Fibroblast of pulmonary artery (primary cell): ENCODE measurements at regions not wholly inside any gene's neighbourhood (a gene's known extent, or its start where the extent isn't known, plus 50 kb on each side); places are given as distances from the start of the nearest gene placed in this dataset.

Experiments used
- DNase-seq: peaks from one replicate; pipeline ENCODE4 v3.0.0-alpha.2; 2010; ENCODE audit warnings: low read depth
- H3K4me3 ChIP-seq: replicated peaks from 2 replicates; pipeline ENCODE4 v1.5.1; 2011; ENCODE audit warnings: low read depth, mild to moderate bottlenecking, control low read depth, low read length, moderate library complexity
- TF ChIP-seq, protein P1 (sequence below): IDR thresholded peaks from 2 replicates; pipeline ENCODE4 v1.5.1; 2011; ENCODE audit warnings: mild to moderate bottlenecking, control low read depth, low read length, inconsistent platforms; ENCODE audit errors: missing control alignments

DNA sequence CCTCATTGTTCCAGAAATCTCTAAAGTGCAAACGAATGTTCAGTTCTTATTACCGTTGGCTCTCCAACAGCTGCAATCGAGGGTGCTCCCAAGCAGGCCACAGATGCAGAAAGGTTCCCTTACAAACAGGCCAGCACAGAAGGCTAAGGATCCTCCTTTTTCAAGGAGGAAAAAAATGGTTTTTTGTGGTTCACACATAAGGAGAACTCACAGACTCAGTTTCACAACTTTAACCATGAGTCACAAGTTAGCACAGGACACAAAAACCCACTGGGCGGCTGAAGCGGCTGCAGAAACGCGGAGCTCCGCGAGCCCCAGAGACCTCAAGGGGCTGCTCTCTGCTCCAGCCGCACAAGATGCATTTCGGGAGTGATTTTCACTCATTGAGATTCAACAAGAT lies 98.2 kb upstream of the PRR5 start:
- no peak overlapping the region for H3K4me3 ChIP-seq
- no peak for DNase-seq
- TF ChIP-seq, protein P1, sequence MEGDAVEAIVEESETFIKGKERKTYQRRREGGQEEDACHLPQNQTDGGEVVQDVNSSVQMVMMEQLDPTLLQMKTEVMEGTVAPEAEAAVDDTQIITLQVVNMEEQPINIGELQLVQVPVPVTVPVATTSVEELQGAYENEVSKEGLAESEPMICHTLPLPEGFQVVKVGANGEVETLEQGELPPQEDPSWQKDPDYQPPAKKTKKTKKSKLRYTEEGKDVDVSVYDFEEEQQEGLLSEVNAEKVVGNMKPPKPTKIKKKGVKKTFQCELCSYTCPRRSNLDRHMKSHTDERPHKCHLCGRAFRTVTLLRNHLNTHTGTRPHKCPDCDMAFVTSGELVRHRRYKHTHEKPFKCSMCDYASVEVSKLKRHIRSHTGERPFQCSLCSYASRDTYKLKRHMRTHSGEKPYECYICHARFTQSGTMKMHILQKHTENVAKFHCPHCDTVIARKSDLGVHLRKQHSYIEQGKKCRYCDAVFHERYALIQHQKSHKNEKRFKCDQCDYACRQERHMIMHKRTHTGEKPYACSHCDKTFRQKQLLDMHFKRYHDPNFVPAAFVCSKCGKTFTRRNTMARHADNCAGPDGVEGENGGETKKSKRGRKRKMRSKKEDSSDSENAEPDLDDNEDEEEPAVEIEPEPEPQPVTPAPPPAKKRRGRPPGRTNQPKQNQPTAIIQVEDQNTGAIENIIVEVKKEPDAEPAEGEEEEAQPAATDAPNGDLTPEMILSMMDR = no peak

DNA sequence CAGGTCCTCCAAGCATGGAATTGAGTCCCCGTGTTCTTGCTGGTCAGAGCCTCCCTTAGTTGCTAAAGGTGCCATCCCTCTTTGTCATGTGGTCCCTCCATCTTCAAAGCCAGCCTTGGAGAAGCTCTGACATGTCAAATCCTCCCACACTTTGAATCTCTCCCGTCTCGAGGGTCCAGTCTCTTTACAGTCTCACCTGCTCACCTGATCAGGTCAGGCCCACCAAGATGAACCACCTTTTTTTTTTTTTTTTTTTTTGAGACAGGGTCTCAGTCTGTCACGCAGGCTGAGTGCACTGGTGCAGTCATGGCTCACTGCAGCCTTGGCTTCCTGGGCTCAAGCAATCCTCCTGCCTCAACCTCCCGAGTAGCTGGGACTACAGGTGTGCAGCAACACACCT lies 100.3 kb upstream of the PRR5 start:
- TF ChIP-seq, protein P1 = no peak
- no peak for DNase-seq
- no peak overlapping the region for H3K4me3 ChIP-seq

DNA sequence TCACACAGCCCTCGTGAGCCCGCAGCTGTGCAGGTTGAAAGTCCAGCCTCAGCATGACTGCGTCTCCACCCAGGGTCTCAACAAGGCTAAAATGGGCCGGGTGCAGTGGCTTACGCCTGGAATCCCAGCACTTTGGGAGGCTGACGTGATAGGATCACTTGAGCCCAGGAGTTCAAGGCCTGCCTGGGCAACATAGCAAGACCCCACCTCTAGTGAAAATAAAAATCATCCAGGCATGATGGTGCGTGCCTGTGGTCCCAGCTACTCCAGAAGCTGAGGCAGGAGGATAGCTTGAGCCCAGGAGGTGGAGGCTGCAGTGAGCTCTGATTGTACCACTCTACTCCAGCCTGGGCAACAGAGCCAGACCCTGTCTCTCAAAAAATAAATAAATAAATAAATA lies 100.8 kb upstream of the PRR5 start:
- no peak overlapping the region for H3K4me3 ChIP-seq
- no peak for DNase-seq
- TF ChIP-seq, protein P1 = no peak

DNA sequence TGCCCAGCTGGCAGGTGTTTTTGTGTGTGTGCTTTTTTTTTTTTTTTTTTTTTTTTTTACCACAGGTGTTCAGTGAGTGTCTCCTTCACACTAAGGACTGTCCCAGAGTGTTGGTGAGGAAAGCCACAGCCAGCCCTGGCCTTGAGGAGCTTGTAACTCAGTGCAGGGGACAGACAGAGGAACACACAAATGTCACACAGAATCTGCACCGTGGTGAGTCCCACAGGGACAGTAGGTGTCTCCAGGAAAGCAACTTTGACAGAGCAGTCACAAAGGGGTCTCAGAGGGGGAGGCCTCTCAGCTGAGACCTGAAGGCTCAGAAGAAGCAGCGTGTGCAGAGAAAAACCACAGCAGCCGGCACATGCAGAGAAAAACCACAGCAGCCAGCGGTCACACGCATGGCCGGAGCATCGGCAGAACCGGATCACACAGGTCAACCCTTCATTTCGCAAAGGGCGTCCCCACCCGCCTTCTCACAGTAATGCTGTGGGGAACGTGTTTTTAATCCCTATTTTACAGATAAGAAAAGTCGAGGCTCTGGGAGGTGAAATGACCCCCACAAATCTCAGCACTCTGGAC lies 101.7 kb upstream of the PRR5 start:
- no peak for DNase-seq
- TF ChIP-seq, protein P1 = no peak
- no peak overlapping the region for H3K4me3 ChIP-seq

DNA sequence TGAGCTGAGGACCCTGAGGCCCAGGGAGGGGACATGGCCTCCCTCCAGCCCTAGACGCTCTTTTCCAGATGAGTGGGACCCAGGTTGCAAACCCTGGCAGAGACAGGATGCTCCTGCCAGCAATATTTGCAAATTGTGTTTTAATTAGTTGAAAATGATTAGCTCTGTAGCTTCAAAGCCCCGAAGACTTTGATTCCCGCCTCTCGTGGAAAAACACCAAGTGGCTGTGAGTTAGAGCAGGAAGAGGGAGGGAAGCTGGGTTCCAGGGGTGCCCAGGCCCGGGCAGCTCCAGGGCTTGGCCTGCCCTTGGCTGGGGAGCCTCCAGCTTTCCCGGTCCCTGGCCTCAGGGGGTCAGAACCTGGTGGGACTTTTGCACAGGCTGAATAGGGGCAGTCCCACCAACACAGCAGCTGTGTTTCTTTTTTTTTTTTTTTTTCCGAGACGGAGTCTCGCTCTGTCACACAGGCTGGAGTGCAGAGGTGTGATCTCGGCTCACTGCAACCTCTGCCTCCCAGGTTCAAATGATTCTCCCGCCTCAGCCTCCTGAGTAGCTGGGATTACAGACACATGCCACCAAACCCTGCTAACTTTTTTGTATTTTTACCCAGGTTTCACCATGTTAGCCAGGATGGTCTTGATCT lies 101.6 kb upstream of the RTL6 start:
- no peak overlapping the region for H3K4me3 ChIP-seq
- no peak for DNase-seq
- TF ChIP-seq, protein P1 = no peak

DNA sequence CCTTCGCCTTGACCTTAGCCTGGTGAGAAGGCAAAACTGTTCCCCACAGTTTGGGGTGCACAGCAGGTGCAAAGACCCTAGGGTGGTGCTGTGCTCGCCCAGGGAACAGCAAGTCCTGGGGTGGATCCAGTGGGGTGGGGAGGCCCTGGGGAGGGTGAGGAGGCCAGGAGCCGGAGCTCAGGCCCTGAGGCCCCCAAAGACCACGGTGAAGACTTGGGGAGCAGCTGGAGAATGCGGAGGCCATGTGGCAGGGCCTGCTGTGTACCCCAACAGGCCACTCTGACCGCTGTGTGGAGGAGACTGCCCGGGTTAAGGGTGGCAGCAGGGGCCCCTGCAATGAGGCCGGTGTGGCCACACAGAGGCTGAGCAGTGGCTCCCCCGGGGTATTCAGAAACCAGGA lies 101.1 kb upstream of the RTL6 start:
- TF ChIP-seq, protein P1 = no peak
- H3K4me3 ChIP-seq = no peak overlapping the region
- no peak for DNase-seq

DNA sequence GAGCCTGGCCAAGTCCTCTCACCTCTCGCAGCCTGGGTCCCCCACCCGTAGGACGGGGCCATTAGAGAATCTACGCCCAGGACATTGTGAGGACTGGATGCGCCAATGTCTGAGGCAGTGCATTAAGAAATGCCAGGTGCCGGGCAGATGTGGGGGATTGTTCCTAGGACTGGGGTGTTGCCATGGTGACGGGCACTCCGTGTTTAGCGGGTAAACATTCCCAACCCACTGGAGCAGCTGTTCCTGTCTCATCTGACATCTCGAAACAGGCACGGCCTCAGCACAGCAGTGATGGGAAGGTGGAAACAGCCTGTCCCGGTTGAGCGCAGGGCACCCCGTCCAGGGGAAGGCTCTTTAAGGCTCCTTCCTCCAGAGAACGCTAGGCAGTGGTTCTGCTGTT lies 99.6 kb upstream of the RTL6 start:
- H3K4me3 ChIP-seq = no peak overlapping the region
- TF ChIP-seq, protein P1 = no peak
- no peak for DNase-seq
